GM21526 (cell line): ENCODE measurements at regions not wholly inside any gene's neighbourhood (a gene's known extent, or its start where the extent isn't known, plus 50 kb on each side); places are given as distances from the start of the nearest gene placed in this dataset.

Source experiments
- ATAC-seq: cut with Tn5 transposase; IDR thresholded peaks from one replicate; pipeline ENCODE4 v1.9.1; 2021; ENCODE audit warnings: moderate library complexity; ENCODE audit not compliant: unreplicated experiment, low FRiP score

GRCh38 chr6:104251651-104252050 is 608.1 kb downstream of the HACE1 start:
- ATAC-seq, result no peak

DNA sequence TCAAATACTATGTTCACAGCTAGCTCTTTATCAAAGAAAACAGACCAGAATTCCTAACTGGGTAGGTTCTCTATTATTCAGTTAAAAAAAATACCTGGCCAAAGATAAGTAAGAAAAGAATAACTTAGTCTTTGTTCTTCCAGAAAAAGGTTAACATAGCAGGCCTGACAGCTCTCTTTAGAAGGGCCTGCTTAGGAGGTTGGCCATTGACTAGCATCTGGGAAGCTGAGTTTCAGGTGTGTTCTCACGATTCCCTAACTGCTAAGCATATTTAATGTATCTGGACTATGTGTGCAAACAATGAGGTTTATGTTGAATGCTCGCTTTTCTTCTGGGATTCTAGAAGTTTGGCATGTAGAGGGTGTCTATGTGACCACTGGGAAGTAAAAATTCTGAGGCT is 618.9 kb downstream of the HACE1 start:
- ATAC-seq, result no peak

DNA sequence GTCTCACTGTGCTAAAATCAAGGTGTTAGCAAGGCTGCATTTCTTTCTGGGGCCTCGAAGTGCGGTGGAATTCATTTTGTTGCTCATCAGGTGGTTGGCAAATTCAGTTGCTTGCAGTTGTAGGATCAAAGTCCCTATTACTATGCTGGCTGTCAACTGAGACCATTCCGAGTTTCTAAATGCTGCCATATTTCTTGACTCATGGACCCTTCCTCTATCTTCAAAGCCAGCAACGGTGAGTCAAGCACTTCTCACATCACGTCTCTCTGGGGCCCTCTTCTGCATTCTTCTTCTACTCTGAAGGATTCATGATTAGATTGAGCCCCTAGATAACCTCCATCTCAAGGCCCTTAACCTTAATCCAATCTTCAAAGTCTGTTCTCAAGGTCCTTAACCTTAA is 619.7 kb downstream of the HACE1 start:
- no peak for ATAC-seq

GRCh38 chr6:104229057-104229456 is 630.7 kb downstream of the HACE1 start:
- ATAC-seq, result no peak

GRCh38 chr6:104227508-104227907 is 632.2 kb downstream of the HACE1 start:
- ATAC-seq, result no peak

- ATAC-seq, result no peak
Measured at GRCh38 chr6:104226790-104227446, 632.8 kb downstream of the HACE1 start.

DNA sequence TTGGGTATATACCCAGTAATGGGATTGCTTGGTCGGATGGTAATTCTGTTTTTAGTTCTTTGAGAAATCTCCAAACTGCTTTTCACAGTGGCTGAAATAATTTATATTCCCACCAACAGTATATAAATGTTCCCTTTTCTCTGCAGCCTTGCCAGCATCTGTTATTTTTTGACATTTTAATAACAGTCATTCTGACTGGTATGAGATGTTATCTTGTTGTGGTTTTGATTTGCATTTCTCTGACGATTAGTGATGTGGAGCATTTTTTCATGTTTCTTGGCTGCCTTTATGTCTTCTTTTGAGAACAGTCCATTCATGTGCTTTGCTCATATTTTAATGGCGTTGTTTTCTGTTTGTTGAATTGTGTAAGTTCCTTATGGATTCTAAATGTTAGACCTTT is 641.6 kb downstream of the HACE1 start:
- no peak for ATAC-seq

- no peak for ATAC-seq
Measured at GRCh38 chr6:104214901-104215300, 644.8 kb downstream of the HACE1 start.

- no peak for ATAC-seq
Measured at GRCh38 chr6:104212977-104213668, 646.6 kb downstream of the HACE1 start.

- ATAC-seq, result no peak
Measured at GRCh38 chr6:104207635-104208034, 652.1 kb downstream of the HACE1 start.

DNA sequence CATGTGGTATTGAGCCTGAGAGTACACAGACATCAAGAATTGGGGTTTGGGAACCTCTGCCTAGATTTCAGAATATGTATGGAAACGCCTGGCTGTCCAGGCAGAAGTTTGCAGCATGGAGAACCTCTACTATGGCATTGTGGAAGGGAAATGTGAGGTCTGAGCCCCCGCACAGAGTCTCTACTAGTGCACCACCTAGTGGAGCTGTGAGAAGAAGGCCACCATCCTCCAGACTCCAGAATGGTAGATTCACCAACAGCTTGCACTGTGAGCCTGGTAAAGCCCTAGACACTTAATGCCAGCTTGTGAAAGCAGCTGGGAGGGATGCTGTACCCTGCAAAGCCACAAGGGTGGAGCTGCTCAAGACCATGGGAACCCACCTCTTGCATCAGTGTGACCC is 658.2 kb downstream of the HACE1 start:
- no peak for ATAC-seq

- no peak for ATAC-seq
Measured at GRCh38 chr6:104187616-104188015, 672.1 kb downstream of the HACE1 start.

- ATAC-seq, result no peak
Measured at GRCh38 chr6:104186831-104187230, 672.9 kb downstream of the HACE1 start.

- no peak for ATAC-seq
Measured at GRCh38 chr6:104183816-104184435, 675.8 kb downstream of the HACE1 start.

DNA sequence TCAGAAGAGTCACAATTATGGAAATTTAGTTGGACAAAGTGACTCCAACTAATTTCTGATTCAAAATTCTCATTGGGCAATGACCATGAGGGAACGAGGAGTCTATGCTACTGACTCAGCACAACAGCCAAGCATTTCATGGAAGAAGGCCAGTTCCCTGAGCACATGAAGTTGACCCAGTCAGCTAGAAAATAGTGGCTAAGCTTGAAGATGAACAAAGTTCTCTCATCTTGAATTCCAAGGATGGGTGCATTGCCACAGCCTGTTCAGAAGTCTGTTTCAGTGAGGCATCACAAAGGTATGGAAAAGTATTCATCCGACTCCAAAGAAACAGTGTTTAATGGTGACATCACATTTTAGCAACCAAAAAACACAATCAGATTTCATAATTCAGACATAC is 676.9 kb downstream of the HACE1 start:
- ATAC-seq, result no peak

GRCh38 chr6:104173668-104174067 is 686.1 kb downstream of the HACE1 start:
- ATAC-seq, result no peak

DNA sequence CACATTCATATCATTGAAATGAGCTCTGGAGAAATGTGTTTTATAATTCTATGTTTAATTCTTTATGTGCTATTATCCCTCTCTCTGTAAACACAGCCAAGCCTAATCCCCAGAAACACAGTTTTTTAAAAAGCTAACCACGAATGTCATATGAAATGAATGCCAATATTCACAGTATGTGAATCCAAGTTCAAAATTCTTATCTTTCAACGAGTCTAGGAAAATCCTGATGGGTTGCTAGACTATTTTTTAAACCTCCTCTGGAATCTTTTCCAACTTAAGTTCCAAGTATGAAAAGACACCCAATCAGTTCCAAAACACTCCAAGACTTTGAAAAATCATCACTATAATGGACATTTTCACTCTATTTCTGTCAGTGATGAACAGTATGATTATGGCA is 689.3 kb downstream of the HACE1 start:
- ATAC-seq, result no peak

- no peak for ATAC-seq
Measured at GRCh38 chr6:104166055-104166668, 693.6 kb downstream of the HACE1 start.

DNA sequence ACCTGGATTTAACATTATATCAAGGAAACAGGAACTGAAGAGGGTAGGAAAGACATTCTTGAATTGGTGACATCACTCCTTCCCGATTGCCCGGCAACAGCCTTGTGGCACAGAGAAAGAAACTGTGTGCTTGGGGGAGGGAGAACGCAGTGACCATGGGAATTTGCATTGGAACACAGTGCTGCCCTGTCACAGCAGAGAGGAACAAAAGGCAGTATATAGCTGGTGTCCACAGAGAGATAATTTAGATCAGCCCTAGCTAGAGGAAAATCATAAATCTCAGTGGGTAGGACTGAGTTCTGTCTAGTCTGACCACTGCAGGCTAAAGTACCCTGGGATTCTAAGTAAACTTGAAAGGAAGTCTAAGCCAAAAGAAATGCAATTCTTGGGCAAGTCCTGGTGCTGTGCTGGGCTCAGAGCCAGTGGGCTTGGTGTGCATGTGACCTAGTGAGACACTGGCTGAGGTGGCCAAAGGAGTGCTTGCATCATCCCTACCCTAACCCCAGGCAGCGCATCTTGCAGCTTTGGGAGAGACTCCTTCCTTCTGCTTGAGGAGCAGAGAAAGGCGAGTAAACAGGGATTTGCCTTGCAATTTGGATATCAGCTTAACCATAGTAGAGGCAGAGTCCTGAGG is 697.6 kb downstream of the HACE1 start:
- no peak for ATAC-seq

DNA sequence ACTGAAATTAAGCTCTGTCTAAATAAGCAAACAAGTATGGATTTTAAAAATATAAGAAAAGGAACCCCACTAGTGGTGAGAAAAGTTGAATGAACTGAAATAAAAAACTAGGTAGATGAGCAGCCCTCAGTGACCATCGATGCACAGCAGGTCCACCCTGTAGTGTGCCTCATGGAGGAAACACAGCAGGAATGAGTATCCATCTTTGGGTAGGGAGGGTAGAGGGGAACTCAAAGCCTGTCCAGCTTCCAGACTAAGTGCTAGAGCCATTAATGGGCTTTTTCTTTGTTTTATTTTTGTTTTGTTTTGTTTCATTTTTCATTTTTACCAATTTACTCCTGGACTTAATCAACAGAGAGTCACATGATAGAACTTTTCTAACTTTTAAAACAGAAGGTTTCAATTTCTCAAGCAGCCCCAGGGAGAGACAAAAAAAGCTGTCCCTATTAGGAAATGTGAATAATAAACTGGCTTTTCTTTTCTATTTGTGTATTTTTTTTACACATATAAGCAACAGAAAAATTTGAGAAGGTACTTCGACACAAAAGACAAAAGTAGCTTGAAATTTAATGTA is 700.6 kb downstream of the HACE1 start:
- ATAC-seq, result no peak

DNA sequence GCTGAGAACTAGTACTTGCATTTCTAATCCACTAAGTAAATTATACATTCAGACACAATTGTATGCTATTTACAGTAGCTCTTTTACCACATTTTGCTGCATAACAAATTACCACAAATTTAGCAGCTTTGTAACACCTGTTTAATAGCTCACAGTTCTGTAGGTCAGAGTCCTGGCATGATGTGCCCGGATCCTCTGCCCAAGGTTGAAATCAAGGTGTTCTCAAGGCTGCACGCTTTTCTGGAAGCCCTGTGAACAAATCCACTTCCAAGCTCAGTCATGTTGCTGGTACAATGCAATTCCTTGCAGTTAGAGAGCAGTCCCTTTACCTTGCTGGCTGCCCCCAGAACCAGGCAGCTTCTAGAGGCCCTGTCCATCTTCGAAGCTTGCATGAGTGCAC is 716.0 kb downstream of the HACE1 start:
- ATAC-seq, result no peak
